Keratinocyte (primary cell): ENCODE measurements at regions not wholly inside any gene's neighbourhood (a gene's known extent, or its start where the extent isn't known, plus 50 kb on each side); places are given as distances from the start of the nearest gene placed in this dataset.

Experiments used
- DNase-seq: peaks from one replicate; pipeline ENCODE4 v3.0.0-alpha.2; 2011; ENCODE audit warnings: low read depth, missing footprints, low spot score
- FAIRE-seq: peaks from 2 replicates; lab custom pipeline; 2011; peaks lifted over from hg19 to GRCh38; lab: Jason Lieb, UNC
- H2AFZ ChIP-seq: 2 replicates; pipeline ENCODE4 v1.6.0; 2012; ENCODE audit warnings: low read length, control low read depth, inconsistent platforms; ENCODE audit not compliant: control insufficient read depth
- H3K27ac ChIP-seq: 2 replicates; pipeline ENCODE4 v1.5.1; 2011; ENCODE audit warnings: low read length; ENCODE audit not compliant: control insufficient read depth, insufficient read depth
- H3K27me3 ChIP-seq: 3 replicates; pipeline ENCODE4 v1.6.0; 2011; ENCODE audit warnings: low read length; ENCODE audit not compliant: control insufficient read depth, insufficient read depth; ENCODE audit errors: extremely low read depth
- H3K36me3 ChIP-seq, 2 experiments: 2 replicates in 1 of 2; 3 replicates in 1 of 2; pipeline ENCODE4 v1.5.1; 2011; ENCODE audit warnings: low read length in 2 of 2, mild to moderate bottlenecking in 1 of 2; ENCODE audit not compliant: control insufficient read depth in 2 of 2, insufficient read depth in 2 of 2; ENCODE audit errors: extremely low read depth in 1 of 2
- H3K4me1 ChIP-seq: 3 replicates; pipeline ENCODE4 v1.5.1; 2011; ENCODE audit warnings: low read length; ENCODE audit not compliant: control insufficient read depth, insufficient read depth; ENCODE audit errors: extremely low read depth
- H3K4me2 ChIP-seq: 3 replicates; pipeline ENCODE4 v1.6.0; 2011; ENCODE audit warnings: low read depth, low read length; ENCODE audit not compliant: control insufficient read depth, insufficient read depth; ENCODE audit errors: extremely low read depth
- H3K4me3 ChIP-seq, 3 experiments: fragments of 200-600 bp in 1 of 3; sonication (generic) in 1 of 3; 2 replicates in 2 of 3; 3 replicates in 1 of 3; pipeline ENCODE4 v1.5.1; 2011 to 2016; ENCODE audit warnings: low read length in 3 of 3, mild to moderate bottlenecking in 3 of 3, control low read depth in 2 of 3, inconsistent platforms in 1 of 3, low read depth in 1 of 3, mixed read lengths in 1 of 3, mixed run types in 1 of 3, moderate library complexity in 1 of 3; ENCODE audit not compliant: control insufficient read depth in 2 of 3, insufficient read depth in 2 of 3; ENCODE audit errors: extremely low read depth in 1 of 3
- H3K79me2 ChIP-seq: 2 replicates; pipeline ENCODE4 v1.6.0; 2012; ENCODE audit warnings: low read length; ENCODE audit not compliant: control insufficient read depth, insufficient read depth
- H3K9ac ChIP-seq: 3 replicates; pipeline ENCODE4 v1.6.0; 2011; ENCODE audit warnings: low read length; ENCODE audit not compliant: control insufficient read depth, insufficient read depth; ENCODE audit errors: extremely low read depth
- H3K9me1 ChIP-seq: 3 replicates; pipeline ENCODE4 v1.6.0; 2011; ENCODE audit warnings: low read length; ENCODE audit not compliant: control insufficient read depth, insufficient read depth; ENCODE audit errors: extremely low read depth
- H3K9me3 ChIP-seq: 2 replicates; pipeline ENCODE4 v1.5.1; 2012; ENCODE audit warnings: low read depth, low read length; ENCODE audit not compliant: control insufficient read depth
- H4K20me1 ChIP-seq: 3 replicates; pipeline ENCODE4 v1.6.0; 2011; ENCODE audit warnings: low read length; ENCODE audit not compliant: control insufficient read depth, insufficient read depth; ENCODE audit errors: extremely low read depth
- EZH2 ChIP-seq: IDR thresholded peaks from one replicate; pipeline ENCODE4 v1.6.1; 2012; ENCODE audit warnings: inconsistent platforms, mild to moderate bottlenecking, low read length, moderate library complexity
- dilution Hi-C: fragments of 300-500 bp; cut with MboI; formaldehyde crosslinking; loops from one replicate; pipeline ENCODE4 v1.7.0; 2020; ENCODE audit warnings: low sequenced_read_pairs; ENCODE audit not compliant: extremely low pct_ligation_motif_present
- TF ChIP-seq, protein P1 (sequence below), 3 experiments: IDR thresholded peaks in 1 of 3; conservative IDR thresholded peaks in 1 of 3; optimal IDR thresholded peaks in 1 of 3; 2 replicates in 2 of 3; 3 replicates in 1 of 3; pipeline versions ENCODE3 to v1.5.1; 2011; ENCODE audit warnings: low read length in 3 of 3, mild to moderate bottlenecking in 3 of 3, moderate library complexity in 2 of 3, control low read depth in 1 of 3, inconsistent platforms in 1 of 3; ENCODE audit not compliant: insufficient read depth in 2 of 3; ENCODE audit errors: extremely low read depth in 1 of 3

DNA sequence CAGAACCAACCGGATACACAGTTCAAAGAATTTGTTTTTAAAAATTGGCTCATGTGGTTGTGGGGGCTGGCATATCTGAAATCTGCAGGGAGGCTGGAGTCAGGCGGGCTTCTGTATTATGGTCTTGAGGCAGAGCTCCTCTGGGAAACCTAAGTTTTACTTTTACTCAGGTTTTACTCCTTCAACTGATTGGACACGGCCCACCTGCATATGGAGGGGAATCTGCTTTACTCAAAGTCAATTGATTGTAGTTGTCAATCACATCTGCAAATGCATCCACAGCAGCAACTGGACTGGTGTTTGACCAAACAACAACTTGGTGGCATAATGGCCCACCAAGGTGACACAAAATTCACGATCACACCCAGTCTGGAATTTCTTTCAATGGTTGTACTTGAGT is 103.4 kb downstream of the ERMARD start:
- peaks cover 2% of the 10 kb centered on the region for H3K9me3 ChIP-seq

GRCh38 chr6:169854083-169854725 is 102.8 kb downstream of the ERMARD start:
- peaks cover 27% of the 10 kb centered on the region for H3K4me1 ChIP-seq
- H3K9me1 ChIP-seq = no peaks in the 10 kb centered on the region
- no peaks in the 10 kb centered on the region for H3K36me3 ChIP-seq
- H4K20me1 ChIP-seq = no peaks in the 10 kb centered on the region
- no peaks in the 10 kb centered on the region for H3K27me3 ChIP-seq
- dilution Hi-C loops = no loop called here
- FAIRE-seq (no peak), DNase-seq (no peak)
- TF ChIP-seq EZH2 = no peak
- TF ChIP-seq, protein P1, sequence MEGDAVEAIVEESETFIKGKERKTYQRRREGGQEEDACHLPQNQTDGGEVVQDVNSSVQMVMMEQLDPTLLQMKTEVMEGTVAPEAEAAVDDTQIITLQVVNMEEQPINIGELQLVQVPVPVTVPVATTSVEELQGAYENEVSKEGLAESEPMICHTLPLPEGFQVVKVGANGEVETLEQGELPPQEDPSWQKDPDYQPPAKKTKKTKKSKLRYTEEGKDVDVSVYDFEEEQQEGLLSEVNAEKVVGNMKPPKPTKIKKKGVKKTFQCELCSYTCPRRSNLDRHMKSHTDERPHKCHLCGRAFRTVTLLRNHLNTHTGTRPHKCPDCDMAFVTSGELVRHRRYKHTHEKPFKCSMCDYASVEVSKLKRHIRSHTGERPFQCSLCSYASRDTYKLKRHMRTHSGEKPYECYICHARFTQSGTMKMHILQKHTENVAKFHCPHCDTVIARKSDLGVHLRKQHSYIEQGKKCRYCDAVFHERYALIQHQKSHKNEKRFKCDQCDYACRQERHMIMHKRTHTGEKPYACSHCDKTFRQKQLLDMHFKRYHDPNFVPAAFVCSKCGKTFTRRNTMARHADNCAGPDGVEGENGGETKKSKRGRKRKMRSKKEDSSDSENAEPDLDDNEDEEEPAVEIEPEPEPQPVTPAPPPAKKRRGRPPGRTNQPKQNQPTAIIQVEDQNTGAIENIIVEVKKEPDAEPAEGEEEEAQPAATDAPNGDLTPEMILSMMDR (optimal IDR thresholded peaks at IDR 0.05 in 1 of 3, IDR thresholded peaks at IDR 0.05 in 1 of 3, conservative IDR thresholded peaks at IDR 0.05 in 1 of 3; ENCODE audit: extremely low read depth in 1 of 3, insufficient read depth in 2 of 3, low read length in 3 of 3) = no peak
- H3K9ac ChIP-seq = no peak overlapping the region
- H3K79me2 ChIP-seq = no peaks in the 10 kb centered on the region
- H3K4me3 ChIP-seq = no peak overlapping the region
- H2AFZ ChIP-seq = no peak overlapping the region
- no peak overlapping the region for H3K27ac ChIP-seq
- H3K4me2 ChIP-seq = no peak overlapping the region
- H3K9me3 ChIP-seq = peaks cover 2% of the 10 kb centered on the region

More for the DNA sequence above, 103.4 kb downstream of the ERMARD start:
- no peak for TF ChIP-seq EZH2
- TF ChIP-seq, protein P1 (optimal IDR thresholded peaks at IDR 0.05 in 1 of 3, IDR thresholded peaks at IDR 0.05 in 1 of 3, conservative IDR thresholded peaks at IDR 0.05 in 1 of 3; ENCODE audit: extremely low read depth in 1 of 3, insufficient read depth in 2 of 3, low read length in 3 of 3) = no peak
- Histone ChIP-seq H3K9me1 (no peaks in the 10 kb centered on the region), H4K20me1 (no peaks in the 10 kb centered on the region), H3K4me1 (peaks cover 30% of the 10 kb centered on the region), H3K79me2 (no peaks in the 10 kb centered on the region), H3K4me2 (no peak overlapping the region), H3K36me3 (no peaks in the 10 kb centered on the region), H3K4me3 (no peak overlapping the region), H3K9ac (no peak overlapping the region), H2AFZ (no peak overlapping the region), H3K27ac (no peak overlapping the region), H3K27me3 (no peaks in the 10 kb centered on the region)
- no peak for DNase-seq
- dilution Hi-C loops = no loop called here
- FAIRE-seq = no peak
